Neuronal stem cell (in vitro differentiated cells): ENCODE measurements at regions not wholly inside any gene's neighbourhood (a gene's known extent, or its start where the extent isn't known, plus 50 kb on each side); places are given as distances from the start of the nearest gene placed in this dataset.

ENCODE experiments used
- DNase-seq: peaks from one replicate; pipeline ENCODE4 v3.0.0-alpha.2; 2013; ENCODE audit warnings: low spot score
- H2AFZ ChIP-seq: one replicate; pipeline ENCODE4 v1.6.1; 2013; ENCODE audit warnings: mild to moderate bottlenecking, low read length, inconsistent platforms
- H2AK5ac ChIP-seq: 2 replicates; pipeline ENCODE4 v1.6.1; 2013; ENCODE audit warnings: low read depth, mild to moderate bottlenecking, inconsistent platforms, low read length, moderate library complexity, mixed read lengths
- H2BK120ac ChIP-seq: 2 replicates; pipeline ENCODE4 v1.6.1; 2013; ENCODE audit warnings: low read depth, mild to moderate bottlenecking, inconsistent platforms, low read length, moderate library complexity, mixed read lengths
- H2BK12ac ChIP-seq: one replicate; pipeline ENCODE4 v1.6.1; 2013; ENCODE audit warnings: low read length, inconsistent platforms
- H2BK15ac ChIP-seq: 2 replicates; pipeline ENCODE4 v1.6.1; 2013; ENCODE audit warnings: mild to moderate bottlenecking, low read length, inconsistent platforms, mixed read lengths
- H2BK5ac ChIP-seq: one replicate; pipeline ENCODE4 v1.6.1; 2013; ENCODE audit warnings: inconsistent platforms, mild to moderate bottlenecking, low read length, moderate library complexity
- H3K14ac ChIP-seq: one replicate; pipeline ENCODE4 v1.6.1; 2013; ENCODE audit warnings: low read length, inconsistent platforms
- H3K18ac ChIP-seq: 2 replicates; pipeline ENCODE4 v1.6.1; 2013; ENCODE audit warnings: low read length, inconsistent platforms
- H3K23ac ChIP-seq: 2 replicates; pipeline ENCODE4 v1.6.1; 2013; ENCODE audit warnings: low read depth, mild to moderate bottlenecking, mixed read lengths, low read length, inconsistent platforms; ENCODE audit not compliant: poor library complexity
- H3K27ac ChIP-seq: replicated peaks from 3 replicates; pipeline ENCODE4 v1.5.1; 2013; ENCODE audit warnings: low read length, inconsistent platforms
- H3K27me3 ChIP-seq, 3 experiments: 2 replicates each; pipeline ENCODE4 v1.6.1; 2013; ENCODE audit warnings: low read length in 3 of 3, mild to moderate bottlenecking in 2 of 3, inconsistent platforms in 1 of 3, low read depth in 1 of 3, mixed read lengths in 1 of 3, moderate library complexity in 1 of 3; ENCODE audit not compliant: control insufficient read depth in 3 of 3, insufficient read depth in 3 of 3
- H3K36me3 ChIP-seq, 2 donors: replicated peaks in 1 of 2; 2 replicates each; pipeline ENCODE4 v1.6.1; 2013; ENCODE audit warnings: low read length in 2 of 2; ENCODE audit not compliant: control insufficient read depth in 2 of 2, insufficient read depth in 2 of 2
- H3K4ac ChIP-seq: 2 replicates; pipeline ENCODE4 v1.6.1; 2013; ENCODE audit warnings: inconsistent platforms, mild to moderate bottlenecking, low read length, moderate library complexity
- H3K4me1 ChIP-seq, 2 donors: 1 replicate in 1 of 2; 2 replicates in 1 of 2; pipeline ENCODE4 v1.6.1; 2013; ENCODE audit warnings: low read length in 2 of 2, low read depth in 1 of 2; ENCODE audit not compliant: control insufficient read depth in 2 of 2, insufficient read depth in 1 of 2
- H3K4me2 ChIP-seq: one replicate; pipeline ENCODE4 v1.6.1; 2013; ENCODE audit warnings: mild to moderate bottlenecking, low read length, inconsistent platforms; ENCODE audit not compliant: insufficient read depth, poor library complexity, severe bottlenecking
- H3K4me3 ChIP-seq, 2 donors: 2 replicates each; pipeline ENCODE4 v1.5.1; 2013; ENCODE audit warnings: low read length in 2 of 2, mild to moderate bottlenecking in 2 of 2, inconsistent platforms in 1 of 2, moderate library complexity in 1 of 2
- H3K79me1 ChIP-seq: one replicate; pipeline ENCODE4 v1.6.1; 2013; ENCODE audit warnings: low read depth, mild to moderate bottlenecking, inconsistent platforms, low read length, moderate library complexity
- H3K9ac ChIP-seq: one replicate; pipeline ENCODE4 v1.6.1; 2013; ENCODE audit warnings: mild to moderate bottlenecking, low read depth, low read length, inconsistent platforms; ENCODE audit not compliant: poor library complexity
- H3K9me3 ChIP-seq, 2 donors: replicated peaks in 1 of 2; 2 replicates each; pipeline versions ENCODE3 to v1.6.1; 2013; ENCODE audit warnings: low read length in 2 of 2, mild to moderate bottlenecking in 2 of 2, inconsistent platforms in 1 of 2, low read depth in 1 of 2, mixed read lengths in 1 of 2, moderate library complexity in 1 of 2; ENCODE audit not compliant: control insufficient read depth in 2 of 2, insufficient read depth in 1 of 2
- H4K8ac ChIP-seq: one replicate; pipeline ENCODE4 v1.6.1; 2013; ENCODE audit warnings: low read depth, mild to moderate bottlenecking, inconsistent platforms, low read length, moderate library complexity
- H4K91ac ChIP-seq: one replicate; pipeline ENCODE4 v1.6.1; 2013; ENCODE audit warnings: low read length, low read depth, mild to moderate bottlenecking, inconsistent platforms; ENCODE audit not compliant: poor library complexity
- WGBS, 2 donors: extraction: QIAGEN DNeasy Blood & Tissue Kit; methylation state at CpG; one replicate each; pipeline ENCODE4 v1.1.7; 2013; ENCODE audit warnings: missing lambda C conversion rate in 2 of 2, mixed read lengths in 1 of 2; ENCODE audit not compliant: insufficient read length in 2 of 2, insufficient replicate concordance in 1 of 2; ENCODE audit errors: extremely low coverage in 2 of 2; 5-methylcytosine and 5-hydroxymethylcytosine counted together

DNA sequence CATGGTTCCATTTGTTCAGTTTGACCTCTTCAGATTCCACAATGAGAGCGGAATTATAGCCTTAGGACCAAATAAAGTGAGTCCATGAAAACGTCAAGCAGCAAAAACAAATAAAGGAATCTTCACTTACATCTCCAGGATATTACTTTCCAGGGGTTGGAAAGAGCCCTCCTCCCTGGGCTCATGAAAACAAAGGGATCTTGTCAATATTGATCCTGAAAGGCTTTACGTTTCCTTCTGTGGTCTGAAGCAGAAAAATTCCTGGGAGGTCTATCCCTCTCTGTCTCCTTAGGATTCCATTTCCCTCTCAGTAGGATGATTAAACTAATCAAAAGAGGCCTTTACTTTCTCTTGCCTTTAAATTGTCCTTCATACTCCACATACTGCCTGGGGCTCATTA lies 293.5 kb downstream of the GPAM start:
- H2BK120ac ChIP-seq: no peak overlapping the region
- no peak overlapping the region for H2AFZ ChIP-seq
- H3K36me3 ChIP-seq: no peaks in the 10 kb centered on the region
- no peak overlapping the region for H3K4me3 ChIP-seq
- no peaks in the 10 kb centered on the region for H3K79me1 ChIP-seq
- H3K4ac ChIP-seq: no peak overlapping the region
- H3K27me3 ChIP-seq: no peaks in the 10 kb centered on the region
- no peak overlapping the region for H2BK12ac ChIP-seq
- H3K9ac ChIP-seq: no peak overlapping the region
- H2BK15ac ChIP-seq: no peak overlapping the region
- no peak overlapping the region for H4K91ac ChIP-seq
- no peak overlapping the region for H3K23ac ChIP-seq
- no peaks in the 10 kb centered on the region for H3K4me1 ChIP-seq
- no peak for DNase-seq
- WGBS, 2 donors: no CpG with 5 or more reads among the region's 3 CpGs
- no peak overlapping the region for H4K8ac ChIP-seq
- no peak overlapping the region for H2AK5ac ChIP-seq
- no peak overlapping the region for H3K27ac ChIP-seq
- no peak overlapping the region for H2BK5ac ChIP-seq
- H3K4me2 ChIP-seq: no peak overlapping the region
- H3K14ac ChIP-seq: no peak overlapping the region
- no peaks in the 10 kb centered on the region for H3K9me3 ChIP-seq
- no peak overlapping the region for H3K18ac ChIP-seq

DNA sequence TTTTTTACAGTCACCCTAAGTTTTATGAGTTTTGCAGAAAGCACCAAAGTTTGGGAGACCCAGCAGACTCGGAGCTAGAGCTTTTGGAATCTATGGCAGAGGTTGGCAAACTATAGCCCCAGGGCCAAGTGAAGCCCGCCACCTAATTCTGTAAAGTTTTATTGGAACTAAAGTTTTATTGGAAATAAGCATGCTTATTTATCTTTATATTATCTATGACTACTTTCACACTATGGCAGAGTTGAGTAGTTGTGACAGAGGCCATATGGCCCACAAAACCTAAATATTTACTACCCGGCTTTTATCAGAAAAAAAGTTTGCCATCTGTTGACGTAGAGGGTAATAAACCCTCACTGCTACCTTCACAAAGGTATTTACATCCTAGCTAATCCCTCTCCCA lies 267.6 kb downstream of the GPAM start:
- Histone ChIP-seq H3K27me3 (no peaks in the 10 kb centered on the region), H2AK5ac (no peak overlapping the region), H3K4me2 (no peak overlapping the region), H4K8ac (no peak overlapping the region), H2AFZ (no peak overlapping the region), H3K4me3 (no peak overlapping the region), H2BK15ac (no peak overlapping the region), H3K4me1 (no peaks in the 10 kb centered on the region), H3K9ac (no peak overlapping the region), H3K27ac (no peak overlapping the region), H3K9me3 (no peaks in the 10 kb centered on the region), H3K14ac (no peak overlapping the region), H3K79me1 (no peaks in the 10 kb centered on the region), H2BK120ac (no peak overlapping the region), H3K18ac (no peak overlapping the region), H4K91ac (no peak overlapping the region), H3K36me3 (no peaks in the 10 kb centered on the region), H2BK5ac (no peak overlapping the region), H3K4ac (no peak overlapping the region), H3K23ac (no peak overlapping the region), H2BK12ac (no peak overlapping the region)
- DNase-seq: no peak
- WGBS, 2 donors: no CpG with 5 or more reads among the region's 4 CpGs

DNA sequence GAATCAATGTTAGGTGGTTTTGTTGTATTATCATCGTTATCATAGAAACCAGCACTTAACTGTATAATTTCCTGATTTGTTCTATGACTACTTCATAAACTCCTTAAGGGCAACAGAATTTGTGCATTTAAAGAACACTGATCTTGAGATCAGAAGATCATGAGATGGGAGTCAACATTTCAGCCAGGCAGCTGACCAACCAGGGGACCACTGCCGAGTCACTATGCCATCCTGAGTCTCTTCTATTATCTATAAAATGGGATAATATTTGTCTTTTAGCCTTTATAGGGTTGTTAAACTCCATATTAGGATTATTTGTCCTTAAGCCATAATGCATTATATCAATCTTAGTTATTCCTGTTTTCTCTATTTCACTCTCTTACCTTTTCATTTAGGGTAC lies 261.7 kb downstream of the GPAM start:
- H3K27me3 ChIP-seq: no peaks in the 10 kb centered on the region
- no peak overlapping the region for H3K4ac ChIP-seq
- H2AK5ac ChIP-seq: no peak overlapping the region
- DNase-seq: no peak
- H3K4me1 ChIP-seq: no peaks in the 10 kb centered on the region
- H3K27ac ChIP-seq: no peak overlapping the region
- H3K36me3 ChIP-seq: no peaks in the 10 kb centered on the region
- H4K91ac ChIP-seq: no peak overlapping the region
- H3K4me3 ChIP-seq: no peak overlapping the region
- no peak overlapping the region for H3K18ac ChIP-seq
- H3K79me1 ChIP-seq: no peaks in the 10 kb centered on the region
- H3K9me3 ChIP-seq: no peaks in the 10 kb centered on the region
- H2AFZ ChIP-seq: no peak overlapping the region
- H3K23ac ChIP-seq: no peak overlapping the region
- WGBS, 2 donors: no CpG with 5 or more reads among the region's 2 CpGs
- no peak overlapping the region for H2BK15ac ChIP-seq
- H3K9ac ChIP-seq: no peak overlapping the region
- H3K14ac ChIP-seq: no peak overlapping the region
- H2BK120ac ChIP-seq: no peak overlapping the region
- H2BK5ac ChIP-seq: no peak overlapping the region
- H3K4me2 ChIP-seq: no peak overlapping the region
- H2BK12ac ChIP-seq: no peak overlapping the region
- H4K8ac ChIP-seq: no peak overlapping the region

DNA sequence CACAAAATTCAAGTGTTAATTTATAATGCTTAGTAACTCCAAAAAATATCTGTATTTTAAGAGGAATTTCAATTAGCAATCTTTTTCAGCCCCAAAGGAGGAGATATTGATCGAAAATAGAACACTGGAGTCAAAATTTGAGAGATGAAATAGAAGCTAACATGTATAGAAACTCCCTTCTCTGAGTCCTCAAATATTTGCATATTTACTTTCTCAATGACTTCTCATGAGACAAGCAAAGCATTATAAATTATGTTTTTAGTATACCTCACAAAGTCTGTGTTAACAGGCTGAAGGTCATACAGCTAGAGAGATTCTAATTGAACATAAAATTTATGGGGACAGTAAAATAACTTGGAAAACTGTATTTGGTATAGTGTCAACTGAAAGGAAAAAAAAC lies 260.5 kb downstream of the GPAM start:
- H2BK15ac ChIP-seq: no peak overlapping the region
- no peak overlapping the region for H4K91ac ChIP-seq
- no peaks in the 10 kb centered on the region for H3K4me1 ChIP-seq
- no peaks in the 10 kb centered on the region for H3K79me1 ChIP-seq
- H2AFZ ChIP-seq: no peak overlapping the region
- no peaks in the 10 kb centered on the region for H3K9me3 ChIP-seq
- H2BK5ac ChIP-seq: no peak overlapping the region
- no peak overlapping the region for H4K8ac ChIP-seq
- no peak overlapping the region for H3K14ac ChIP-seq
- no peak overlapping the region for H3K27ac ChIP-seq
- H2AK5ac ChIP-seq: no peak overlapping the region
- no peaks in the 10 kb centered on the region for H3K27me3 ChIP-seq
- no peak for DNase-seq
- no CpG with 5 or more reads among the region's 1 CpG for WGBS, 2 donors
- no peak overlapping the region for H2BK120ac ChIP-seq
- H3K18ac ChIP-seq: no peak overlapping the region
- H3K4ac ChIP-seq: no peak overlapping the region
- H3K4me3 ChIP-seq: no peak overlapping the region
- no peak overlapping the region for H3K9ac ChIP-seq
- H3K4me2 ChIP-seq: no peak overlapping the region
- no peaks in the 10 kb centered on the region for H3K36me3 ChIP-seq
- H2BK12ac ChIP-seq: no peak overlapping the region
- no peak overlapping the region for H3K23ac ChIP-seq
